H1 (cell line): ENCODE measurements at regions not wholly inside any gene's neighbourhood (a gene's known extent, or its start where the extent isn't known, plus 50 kb on each side); places are given as distances from the start of the nearest gene placed in this dataset.

Experiments used
- CTCF ChIA-PET: fragments of 300-600 bp; sonication (Branson Sonifier 250); formaldehyde crosslinking; loops from one replicate; lab custom pipeline; 2021; ENCODE audit not compliant: partially characterized antibody; lab: Charles Lee
- POLR2A ChIA-PET: fragments of 300-600 bp; sonication (Branson Sonifier 250); formaldehyde crosslinking; loops from one replicate; lab custom pipeline; 2021; ENCODE audit warnings: inconsistent platforms; ENCODE audit not compliant: partially characterized antibody; lab: Charles Lee
- DNase-seq, 2 experiments: peaks; one replicate each; pipeline versions ENCODE4 v3.0.0 to v3.0.0-alpha.2; 2010 to 2022; ENCODE audit warnings: low spot score in 2 of 2, low read depth in 1 of 2, mixed read lengths in 1 of 2
- FAIRE-seq: peaks from 2 replicates; lab custom pipeline; 2011; peaks lifted over from hg19 to GRCh38; lab: Jason Lieb, UNC
- H2AFZ ChIP-seq: 2 replicates; pipeline ENCODE4 v1.8.1; 2012; ENCODE audit warnings: low read length, inconsistent platforms
- H2AK5ac ChIP-seq: 2 replicates; pipeline ENCODE4 v1.6.1; 2013; ENCODE audit warnings: low read depth, low read length
- H2BK120ac ChIP-seq: replicated peaks from 2 replicates; pipeline ENCODE3; 2013; ENCODE audit warnings: low read depth, low read length, inconsistent platforms
- H2BK12ac ChIP-seq: 2 replicates; pipeline ENCODE4 v1.6.1; 2013; ENCODE audit warnings: low read depth, low read length
- H2BK15ac ChIP-seq: 2 replicates; pipeline ENCODE4 v1.6.1; 2013; ENCODE audit warnings: low read length
- H2BK20ac ChIP-seq: 2 replicates; pipeline ENCODE4 v1.6.1; 2013; ENCODE audit warnings: low read length
- H2BK5ac ChIP-seq: 2 replicates; pipeline ENCODE4 v1.6.1; 2013; ENCODE audit warnings: low read depth, low read length
- H3K14ac ChIP-seq: 2 replicates; pipeline ENCODE4 v1.6.1; 2013; ENCODE audit warnings: inconsistent platforms; ENCODE audit not compliant: insufficient read length
- H3K18ac ChIP-seq: 2 replicates; pipeline ENCODE4 v1.6.1; 2013; ENCODE audit warnings: low read length; ENCODE audit errors: extremely low read depth
- H3K23ac ChIP-seq: 2 replicates; pipeline ENCODE4 v1.6.1; 2013; ENCODE audit warnings: inconsistent platforms; ENCODE audit not compliant: insufficient read length
- H3K23me2 ChIP-seq: 2 replicates; pipeline ENCODE4 v1.6.1; 2013; ENCODE audit warnings: low read depth, low read length
- H3K27ac ChIP-seq: 2 replicates; pipeline ENCODE4 v1.6.1; 2011; ENCODE audit warnings: low read depth, low read length, inconsistent platforms
- H3K27me3 ChIP-seq, 4 experiments: replicated peaks in 1 of 4; 1 replicate in 1 of 4; 2 replicates in 3 of 4; pipeline versions ENCODE4 v1.6.1 to v1.8.1; 2011 to 2013; ENCODE audit warnings: low read length in 3 of 4, mild to moderate bottlenecking in 3 of 4, inconsistent platforms in 2 of 4, mixed read lengths in 2 of 4, moderate library complexity in 1 of 4; ENCODE audit not compliant: control insufficient read depth in 3 of 4, insufficient read depth in 3 of 4; ENCODE audit errors: extremely low read depth in 1 of 4
- H3K36me3 ChIP-seq, 4 experiments: 2 replicates each; pipeline versions ENCODE4 v1.6.1 to v1.8.1; 2011 to 2013; ENCODE audit warnings: mild to moderate bottlenecking in 4 of 4, low read length in 3 of 4, moderate library complexity in 2 of 4, control low read depth in 1 of 4, inconsistent platforms in 1 of 4; ENCODE audit not compliant: insufficient read depth in 4 of 4, control insufficient read depth in 2 of 4
- H3K4ac ChIP-seq: replicated peaks from 2 replicates; pipeline ENCODE3; 2013; ENCODE audit warnings: low read length, low read depth, mixed read lengths, inconsistent platforms; ENCODE audit not compliant: insufficient read length
- H3K4me1 ChIP-seq, 4 experiments: replicated peaks in 1 of 4; 1 replicate in 1 of 4; 2 replicates in 3 of 4; pipeline versions ENCODE4 v1.6.1 to v1.8.1; 2011 to 2013; ENCODE audit warnings: low read length in 3 of 4, inconsistent platforms in 2 of 4, mixed read lengths in 1 of 4; ENCODE audit not compliant: insufficient read depth in 4 of 4, control insufficient read depth in 3 of 4
- H3K4me2 ChIP-seq, 2 experiments: 2 replicates each; pipeline versions ENCODE4 v1.6.1 to v1.8.1; 2011 to 2013; ENCODE audit warnings: low read depth in 2 of 2, low read length in 2 of 2, control low read depth in 1 of 2, inconsistent platforms in 1 of 2, mild to moderate bottlenecking in 1 of 2; ENCODE audit not compliant: insufficient read depth in 1 of 2
- H3K4me3 ChIP-seq, 4 experiments: fragments of 200-600, 300-600 bp in 1 of 4; sonication (generic), shearing (Covaris generic), sonication (Bioruptor Twin) in 1 of 4; 2 replicates each; pipeline versions ENCODE4 v1.5.1 to v1.8.1; 2011 to 2016; ENCODE audit warnings: low read length in 4 of 4, low read depth in 3 of 4, control low read depth in 2 of 4, inconsistent platforms in 2 of 4, mild to moderate bottlenecking in 2 of 4, mixed read lengths in 1 of 4, moderate library complexity in 1 of 4; ENCODE audit not compliant: insufficient read depth in 2 of 4; ENCODE audit errors: extremely low read depth in 1 of 4
- H3K56ac ChIP-seq: replicated peaks from 2 replicates; pipeline ENCODE3; 2013; ENCODE audit warnings: low read depth, mild to moderate bottlenecking, mixed read lengths, low read length, inconsistent platforms; ENCODE audit not compliant: insufficient read length
- H3K79me1 ChIP-seq: 2 replicates; pipeline ENCODE4 v1.6.1; 2013; ENCODE audit warnings: low read depth, low read length, control low read depth
- H3K79me2 ChIP-seq, 2 experiments: 2 replicates each; pipeline versions ENCODE4 v1.6.1 to v1.8.1; 2012 to 2013; ENCODE audit warnings: low read length in 2 of 2, mild to moderate bottlenecking in 2 of 2, inconsistent platforms in 1 of 2; ENCODE audit not compliant: insufficient read depth in 2 of 2, control insufficient read depth in 1 of 2
- H3K9ac ChIP-seq, 4 experiments: replicated peaks in 1 of 4; 1 replicate in 1 of 4; 2 replicates in 3 of 4; pipeline versions ENCODE4 v1.6.1 to v1.8.1; 2011 to 2013; ENCODE audit warnings: low read depth in 3 of 4, low read length in 3 of 4, control low read depth in 2 of 4, mild to moderate bottlenecking in 2 of 4, moderate library complexity in 2 of 4, inconsistent platforms in 1 of 4; ENCODE audit errors: extremely low read depth in 1 of 4
- H3K9me3 ChIP-seq, 2 experiments: 2 replicates each; pipeline versions ENCODE4 v1.6.1 to v1.8.1; 2012 to 2013; ENCODE audit warnings: mild to moderate bottlenecking in 2 of 2, moderate library complexity in 2 of 2, control low read depth in 1 of 2, inconsistent platforms in 1 of 2, low read depth in 1 of 2, low read length in 1 of 2, mixed read lengths in 1 of 2; ENCODE audit not compliant: insufficient read depth in 2 of 2
- H4K20me1 ChIP-seq, 2 experiments: replicated peaks in 1 of 2; 2 replicates each; pipeline versions ENCODE3 to v1.8.1; 2011 to 2013; ENCODE audit warnings: inconsistent platforms in 2 of 2, low read length in 2 of 2, mild to moderate bottlenecking in 1 of 2; ENCODE audit not compliant: insufficient read depth in 2 of 2, control insufficient read depth in 1 of 2
- H4K5ac ChIP-seq: 2 replicates; pipeline ENCODE4 v1.6.1; 2013; ENCODE audit warnings: low read length, low read depth, mixed read lengths, inconsistent platforms; ENCODE audit not compliant: insufficient read length
- H4K8ac ChIP-seq: 2 replicates; pipeline ENCODE4 v1.8.0; 2013; ENCODE audit warnings: mild to moderate bottlenecking, moderate library complexity, low read length, inconsistent platforms; ENCODE audit not compliant: insufficient read depth; ENCODE audit errors: extremely low read depth
- H4K91ac ChIP-seq: replicated peaks from 2 replicates; pipeline ENCODE3; 2013; ENCODE audit warnings: low read length, mixed read lengths, inconsistent platforms; ENCODE audit not compliant: insufficient read length
- ASH2L ChIP-seq: fragments of 200-600, 300-600 bp; sonication (generic); IDR thresholded peaks from one replicate; pipeline ENCODE4 v1.7.1; 2017; ENCODE audit warnings: low read length
- RAD21 ChIP-seq, 2 experiments: IDR thresholded peaks in 1 of 2; conservative IDR thresholded peaks in 1 of 2; 2 replicates each; pipeline ENCODE4 v1.6.1; 2011; ENCODE audit warnings: low read depth in 2 of 2, low read length in 2 of 2, improper control_type of control experiment in 1 of 2, inconsistent platforms in 1 of 2, mild to moderate bottlenecking in 1 of 2, moderate library complexity in 1 of 2
- SAP30 ChIP-seq: fragments of 300-600 bp; sonication (generic); IDR thresholded peaks from 2 replicates; pipeline ENCODE4 v1.7.1; 2012; ENCODE audit warnings: low read length, moderate library complexity, mild to moderate bottlenecking, inconsistent platforms; ENCODE audit not compliant: insufficient read depth, insufficient replicate concordance
- SP2 ChIP-seq: IDR thresholded peaks from 2 replicates; pipeline ENCODE4 v1.6.1; 2012; ENCODE audit warnings: mild to moderate bottlenecking, low read length, inconsistent platforms
- SRF ChIP-seq: IDR thresholded peaks from 2 replicates; pipeline ENCODE4 v1.6.1; 2011; ENCODE audit warnings: mild to moderate bottlenecking, low read depth, low read length, moderate library complexity
- TEAD4 ChIP-seq: IDR thresholded peaks from 2 replicates; pipeline ENCODE4 v1.6.1; 2012; ENCODE audit warnings: low read depth, low read length, inconsistent platforms, mixed read lengths
- USF2 ChIP-seq: IDR thresholded peaks from 2 replicates; pipeline ENCODE4 v1.6.1; 2011; ENCODE audit warnings: low read length, improper control_type of control experiment
- WGBS, 2 experiments: shearing (Covaris generic) in 1 of 2; methylation state at CpG; one replicate each; pipeline versions ENCODE4 v1.1.6 to v1.1.7; 2013 to 2015; ENCODE audit warnings: low lambda C conversion rate in 2 of 2, mixed read lengths in 2 of 2, inconsistent platforms in 1 of 2, low coverage in 1 of 2, missing lambda C conversion rate in 1 of 2; ENCODE audit not compliant: insufficient replicate concordance in 2 of 2, insufficient coverage in 1 of 2, insufficient read length in 1 of 2; ENCODE audit errors: extremely low coverage in 1 of 2, missing lambda C conversion rate in 1 of 2; 5-methylcytosine and 5-hydroxymethylcytosine counted together

- Histone ChIP-seq H2BK20ac (no peak overlapping the region), H2AK5ac (no peak overlapping the region), H4K8ac (no peak overlapping the region), H3K4ac (no peak overlapping the region), H3K18ac (no peak overlapping the region), H3K14ac (no peak overlapping the region), H3K79me2 (no peaks in the 10 kb centered on the region), H3K23me2 (no peaks in the 10 kb centered on the region), H3K36me3 (no peaks in the 10 kb centered on the region), H2BK5ac (no peak overlapping the region), H2AFZ (no peak overlapping the region), H3K79me1 (no peaks in the 10 kb centered on the region), H3K9ac (no peak overlapping the region), H4K5ac (no peak overlapping the region), H2BK12ac (no peak overlapping the region; the same call in 1 of the 2 replicates), H3K27me3 (0 out of 7 replicates have a peak, but pooled peaks cover 0 to 2% (median 0%) of the 10 kb centered on the region in 4 experiments), H3K9me3 (no peaks in the 10 kb centered on the region), H2BK15ac (no peak overlapping the region), H3K4me1 (peaks cover 0 to 5% (median 2%) of the 10 kb centered on the region in 4 experiments; a peak in 5 of 7 replicates), H3K56ac (no peak overlapping the region), H3K4me3 (no peak overlapping the region), H3K27ac (no peak overlapping the region), H2BK120ac (no peak overlapping the region), H3K4me2 (no peak overlapping the region), H4K91ac (no peak overlapping the region), H3K23ac (no peak overlapping the region), H4K20me1 (no peaks in the 10 kb centered on the region)
- ChIA-PET CTCF (interaction anchor here (0.6 to 3.3 kb wide), 14 partner anchors 10 to 283 kb away, joined by 3 to 22 read pairs (median 4); no protein-coding TSS in a partner anchor), POLR2A (no interaction called here)
- no peak for FAIRE-seq
- TF ChIP-seq ASH2L = no peak
- no peak for TF ChIP-seq SP2
- TF ChIP-seq RAD21 (IDR thresholded peaks at IDR 0.05 in 1 of 2, conservative IDR thresholded peaks at IDR 0.05 in 1 of 2; ENCODE audit: low read depth in 2 of 2, low read length in 2 of 2) = no peak
- no peak for TF ChIP-seq SAP30
- TF ChIP-seq TEAD4 = no peak
- TF ChIP-seq SRF = no peak
- TF ChIP-seq USF2 = no peak
- no peak for DNase-seq
- 88% methylated on average over 6 of the region's 6 CpGs; no CpG with 5 or more reads in 1 of the 2 experiments for WGBS, 2 experiments
These were observed 161.1 kb downstream of the ZBTB18 start for GRCh38 chr1:244212219-244212618.
